ENCODE measurements at regions not wholly inside any gene's neighbourhood (a gene's known extent, or its start where the extent isn't known, plus 50 kb on each side); places are given as distances from the start of the nearest gene placed in this dataset.

- Histone ChIP-seq H3K9me3 (peaks cover 86% of the 10 kb centered on the region), H3K4me3 (peak overlapping the region; percentile 39), H3K4me1 (peaks cover 1% of the 10 kb centered on the region), H4K20me1 (no peaks in the 10 kb centered on the region), H3K4me2 (no peak overlapping the region), H3K27me3 (no peaks in the 10 kb centered on the region), H3K9ac (no peak overlapping the region), H3K27ac (no peak overlapping the region), H3K36me3 (peaks cover 72% of the 10 kb centered on the region)
- TF ChIP-seq Cebpa-rat (IDR thresholded peaks at IDR 0.05): no peak
Measured at GRCh38 chr2:128466776-128467175, 148.1 kb upstream of the HS6ST1 start.

GRCh38 chr2:128467321-128467969 lies 148.8 kb upstream of the HS6ST1 start:
- Histone ChIP-seq H3K9me3 (peaks cover 86% of the 10 kb centered on the region), H3K27ac (no peak overlapping the region), H3K4me1 (peaks cover 8% of the 10 kb centered on the region), H3K4me3 (peak overlapping the region; percentile 39), H3K4me2 (no peak overlapping the region), H3K36me3 (peaks cover 69% of the 10 kb centered on the region), H3K9ac (no peak overlapping the region), H4K20me1 (no peaks in the 10 kb centered on the region), H3K27me3 (no peaks in the 10 kb centered on the region)
- no peak for TF ChIP-seq Cebpa-rat (IDR thresholded peaks at IDR 0.05)

- no peaks in the 10 kb centered on the region for H3K27me3 ChIP-seq
- H4K20me1 ChIP-seq: no peaks in the 10 kb centered on the region
- no peak overlapping the region for H3K4me2 ChIP-seq
- no peak for TF ChIP-seq Cebpa-rat (IDR thresholded peaks at IDR 0.05)
- H3K9ac ChIP-seq: no peak overlapping the region
- peaks cover 69% of the 10 kb centered on the region for H3K36me3 ChIP-seq
- peak overlapping the region; percentile 46 for H3K4me3 ChIP-seq
- no peak overlapping the region for H3K27ac ChIP-seq
- H3K9me3 ChIP-seq: peaks cover 80% of the 10 kb centered on the region
- H3K4me1 ChIP-seq: peaks cover 12% of the 10 kb centered on the region
Measured at GRCh38 chr2:128468186-128468920, 149.7 kb upstream of the HS6ST1 start.

GRCh38 chr2:128469203-128469602 lies 150.5 kb upstream of the HS6ST1 start:
- H3K36me3 ChIP-seq: peaks cover 67% of the 10 kb centered on the region
- no peaks in the 10 kb centered on the region for H3K27me3 ChIP-seq
- peaks cover 77% of the 10 kb centered on the region for H3K9me3 ChIP-seq
- H3K9ac ChIP-seq: no peak overlapping the region
- H3K27ac ChIP-seq: no peak overlapping the region
- peaks cover 20% of the 10 kb centered on the region for H3K4me1 ChIP-seq
- peak overlapping the region; percentile 46; the same call in 1 of the 2 replicates for H3K4me3 ChIP-seq
- H4K20me1 ChIP-seq: peaks cover 8% of the 10 kb centered on the region
- TF ChIP-seq Cebpa-rat (IDR thresholded peaks at IDR 0.05): no peak
- no peak overlapping the region for H3K4me2 ChIP-seq

GRCh38 chr2:128469875-128470274 lies 151.2 kb upstream of the HS6ST1 start:
- peaks cover 71% of the 10 kb centered on the region for H3K9me3 ChIP-seq
- H4K20me1 ChIP-seq: peaks cover 15% of the 10 kb centered on the region
- H3K4me2 ChIP-seq: no peak overlapping the region
- H3K4me3 ChIP-seq: peak overlapping the region; percentile 46
- H3K36me3 ChIP-seq: peaks cover 62% of the 10 kb centered on the region
- H3K4me1 ChIP-seq: peaks cover 27% of the 10 kb centered on the region
- no peaks in the 10 kb centered on the region for H3K27me3 ChIP-seq
- H3K9ac ChIP-seq: no peak overlapping the region
- H3K27ac ChIP-seq: no peak overlapping the region
- no peak for TF ChIP-seq Cebpa-rat (IDR thresholded peaks at IDR 0.05)

- 0 out of 2 replicates have a peak overlapping the region, but pooled peaks have one; percentile 20 for H3K9ac ChIP-seq
- H3K4me2 ChIP-seq: peak overlapping the region; percentile 80
- H3K27me3 ChIP-seq: no peaks in the 10 kb centered on the region
- H3K4me3 ChIP-seq: peak overlapping the region; percentile 34; the same call in 1 of the 2 replicates
- TF ChIP-seq Cebpa-rat (IDR thresholded peaks at IDR 0.05): no peak
- peaks cover 43% of the 10 kb centered on the region for H4K20me1 ChIP-seq
- H3K27ac ChIP-seq: peak overlapping the region; percentile 74
- H3K4me1 ChIP-seq: peaks cover 50% of the 10 kb centered on the region
- H3K9me3 ChIP-seq: peaks cover 42% of the 10 kb centered on the region
- H3K36me3 ChIP-seq: peaks cover 53% of the 10 kb centered on the region
Measured at GRCh38 chr2:128472789-128473174, 154.1 kb upstream of the HS6ST1 start.

GRCh38 chr2:128473175-128474035 lies 154.7 kb upstream of the HS6ST1 start:
- TF ChIP-seq Cebpa-rat (IDR thresholded peaks at IDR 0.05): peak; percentile 34; the same call in 1 of the 2 replicates
- Histone ChIP-seq H3K4me3 (peak overlapping the region; percentile 59), H3K27me3 (no peaks in the 10 kb centered on the region), H3K4me2 (peak overlapping the region; percentile 96), H3K9ac (peak overlapping the region; percentile 39), H3K4me1 (peaks cover 50% of the 10 kb centered on the region), H3K36me3 (peaks cover 49% of the 10 kb centered on the region), H3K9me3 (peaks cover 35% of the 10 kb centered on the region), H4K20me1 (peaks cover 43% of the 10 kb centered on the region), H3K27ac (peak overlapping the region; percentile 69)

GRCh38 chr2:128474036-128474955 lies 155.6 kb upstream of the HS6ST1 start:
- peak overlapping the region; percentile 39 for H3K9ac ChIP-seq
- peaks cover 47% of the 10 kb centered on the region for H4K20me1 ChIP-seq
- H3K36me3 ChIP-seq: peaks cover 49% of the 10 kb centered on the region

More at GRCh38 chr2:128474036-128474955, 155.6 kb upstream of the HS6ST1 start:
- peaks cover 32% of the 10 kb centered on the region for H3K9me3 ChIP-seq
- H3K4me3 ChIP-seq: peak overlapping the region; percentile 59
- H3K27ac ChIP-seq: peak overlapping the region; percentile 69
- peak overlapping the region; percentile 96 for H3K4me2 ChIP-seq
- no peak for TF ChIP-seq Cebpa-rat (IDR thresholded peaks at IDR 0.05)
- H3K4me1 ChIP-seq: peaks cover 50% of the 10 kb centered on the region
- H3K27me3 ChIP-seq: no peaks in the 10 kb centered on the region

Data from BLaER1 (cell line).